Loucy (cell line): ENCODE measurements at regions not wholly inside any gene's neighbourhood (a gene's known extent, or its start where the extent isn't known, plus 50 kb on each side); places are given as distances from the start of the nearest gene placed in this dataset.

ENCODE experiments used
- H2AFZ ChIP-seq: fragments of 200-600 bp; sonication (generic); 2 replicates; pipeline ENCODE4 v1.6.0; 2016; ENCODE audit warnings: antibody characterized with exemption, mild to moderate bottlenecking, low read length, moderate library complexity
- H3F3A ChIP-seq: fragments of 200-600 bp; 2 replicates; pipeline ENCODE4 v1.6.0; 2016; ENCODE audit warnings: antibody characterized with exemption, low read depth, mild to moderate bottlenecking
- H3K27me3 ChIP-seq: fragments of 200-600 bp; sonication (generic); 2 replicates; pipeline ENCODE4 v1.6.1; 2014; ENCODE audit warnings: low read length, mild to moderate bottlenecking; ENCODE audit not compliant: insufficient read depth, poor library complexity, severe bottlenecking
- H3K36me3 ChIP-seq: fragments of 200-600 bp; sonication (generic); 2 replicates; pipeline ENCODE4 v1.6.1; 2016; ENCODE audit warnings: low read length; ENCODE audit not compliant: insufficient read depth
- H3K4me1 ChIP-seq: fragments of 200-600 bp; sonication (generic); 2 replicates; pipeline ENCODE4 v1.5.1; 2014; ENCODE audit warnings: low read length, mild to moderate bottlenecking; ENCODE audit not compliant: insufficient read depth, poor library complexity, severe bottlenecking
- H3K4me2 ChIP-seq: fragments of 200-600 bp; sonication (generic); 2 replicates; pipeline ENCODE4 v1.6.0; 2014; ENCODE audit warnings: antibody characterized with exemption, low read length, low read depth, mild to moderate bottlenecking; ENCODE audit not compliant: poor library complexity, severe bottlenecking
- H3K4me3 ChIP-seq: fragments of 200-600 bp; sonication (generic); 2 replicates; pipeline ENCODE4 v1.5.1; 2014; ENCODE audit warnings: low read length, mild to moderate bottlenecking, mixed read lengths; ENCODE audit not compliant: poor library complexity, severe bottlenecking
- H3K79me2 ChIP-seq: fragments of 200-600 bp; sonication (generic); 2 replicates; pipeline ENCODE4 v1.6.1; 2014; ENCODE audit warnings: low read length; ENCODE audit not compliant: insufficient read depth
- H3K9ac ChIP-seq: fragments of 200-600 bp; sonication (generic); 2 replicates; pipeline ENCODE4 v1.6.0; 2014; ENCODE audit warnings: mild to moderate bottlenecking, low read depth, low read length, moderate library complexity; ENCODE audit not compliant: poor library complexity, severe bottlenecking
- H3K9me2 ChIP-seq: fragments of 200-600 bp; sonication (generic); replicated peaks from 2 replicates; pipeline ENCODE4 v1.6.1; 2016; ENCODE audit warnings: low read depth, low read length, mixed read lengths
- H3K9me3 ChIP-seq: fragments of 200-600 bp; sonication (generic); 2 replicates; pipeline ENCODE4 v1.6.1; 2014; ENCODE audit warnings: mild to moderate bottlenecking, antibody characterized with exemption, low read length, low read depth; ENCODE audit not compliant: insufficient read depth
- H4K20me1 ChIP-seq: fragments of 200-600 bp; sonication (generic); 2 replicates; pipeline ENCODE4 v1.6.0; 2014; ENCODE audit warnings: antibody characterized with exemption, low read length, mild to moderate bottlenecking; ENCODE audit not compliant: insufficient read depth, poor library complexity, severe bottlenecking
- CTCF ChIP-seq: fragments of 200-600 bp; sonication (generic); conservative IDR thresholded peaks from 2 replicates; pipeline ENCODE4 v1.5.1; 2014; ENCODE audit warnings: mild to moderate bottlenecking, antibody characterized with exemption, low read length
- EZH2phosphoT487 ChIP-seq: fragments of 200-600 bp; IDR thresholded peaks from 2 replicates; pipeline ENCODE4 v1.6.1; 2018; ENCODE audit warnings: antibody characterized with exemption, mild to moderate bottlenecking, moderate library complexity, borderline replicate concordance

GRCh38 chr13:73258406-73258805, 199.6 kb downstream of the KLF5 start:
- no peaks in the 10 kb centered on the region for H3K79me2 ChIP-seq
- H3K4me2 ChIP-seq = no peak overlapping the region
- no peak overlapping the region for H2AFZ ChIP-seq
- H3K9me2 ChIP-seq = no peaks in the 10 kb centered on the region
- H3K9ac ChIP-seq = no peak overlapping the region
- no peaks in the 10 kb centered on the region for H4K20me1 ChIP-seq
- H3K27me3 ChIP-seq = no peaks in the 10 kb centered on the region
- no peaks in the 10 kb centered on the region for H3F3A ChIP-seq
- no peaks in the 10 kb centered on the region for H3K4me1 ChIP-seq
- TF ChIP-seq EZH2phosphoT487 (no peak), CTCF (no peak)
- no peaks in the 10 kb centered on the region for H3K36me3 ChIP-seq
- H3K9me3 ChIP-seq = no peaks in the 10 kb centered on the region
- no peak overlapping the region for H3K4me3 ChIP-seq

- Histone ChIP-seq H3K27me3 (no peaks in the 10 kb centered on the region), H3K4me3 (no peak overlapping the region), H4K20me1 (no peaks in the 10 kb centered on the region), H3K79me2 (no peaks in the 10 kb centered on the region), H3F3A (no peaks in the 10 kb centered on the region), H3K4me2 (no peak overlapping the region), H3K4me1 (no peaks in the 10 kb centered on the region), H3K9me3 (no peaks in the 10 kb centered on the region), H2AFZ (no peak overlapping the region), H3K9ac (no peak overlapping the region), H3K36me3 (no peaks in the 10 kb centered on the region), H3K9me2 (no peaks in the 10 kb centered on the region)
- TF ChIP-seq CTCF = no peak
Observed at GRCh38 chr13:73254827-73255226, 196.0 kb downstream of the KLF5 start.

GRCh38 chr13:73251626-73252265, 192.9 kb downstream of the KLF5 start:
- no peaks in the 10 kb centered on the region for H3K9me3 ChIP-seq
- H3K79me2 ChIP-seq = no peaks in the 10 kb centered on the region
- H3F3A ChIP-seq = no peaks in the 10 kb centered on the region
- H3K4me1 ChIP-seq = no peaks in the 10 kb centered on the region
- H3K4me2 ChIP-seq = no peak overlapping the region
- H4K20me1 ChIP-seq = no peaks in the 10 kb centered on the region
- no peak for TF ChIP-seq EZH2phosphoT487
- no peak for TF ChIP-seq CTCF
- no peak overlapping the region for H3K9ac ChIP-seq
- H3K36me3 ChIP-seq = no peaks in the 10 kb centered on the region
- no peak overlapping the region for H3K4me3 ChIP-seq
- H2AFZ ChIP-seq = no peak overlapping the region
- no peaks in the 10 kb centered on the region for H3K27me3 ChIP-seq
- H3K9me2 ChIP-seq = no peaks in the 10 kb centered on the region
